Keratinocyte (primary cell): ENCODE measurements at regions not wholly inside any gene's neighbourhood (a gene's known extent, or its start where the extent isn't known, plus 50 kb on each side); places are given as distances from the start of the nearest gene placed in this dataset.

Source experiments
- DNase-seq: peaks from one replicate; pipeline ENCODE4 v3.0.0-alpha.2; 2011; ENCODE audit warnings: low read depth, missing footprints, low spot score
- FAIRE-seq: peaks from 2 replicates; lab custom pipeline; 2011; peaks lifted over from hg19 to GRCh38; lab: Jason Lieb, UNC
- H2AFZ ChIP-seq: 2 replicates; pipeline ENCODE4 v1.6.0; 2012; ENCODE audit warnings: low read length, control low read depth, inconsistent platforms; ENCODE audit not compliant: control insufficient read depth
- H3K27ac ChIP-seq: 2 replicates; pipeline ENCODE4 v1.5.1; 2011; ENCODE audit warnings: low read length; ENCODE audit not compliant: control insufficient read depth, insufficient read depth
- H3K27me3 ChIP-seq: 3 replicates; pipeline ENCODE4 v1.6.0; 2011; ENCODE audit warnings: low read length; ENCODE audit not compliant: control insufficient read depth, insufficient read depth; ENCODE audit errors: extremely low read depth
- H3K36me3 ChIP-seq, 2 experiments: 2 replicates in 1 of 2; 3 replicates in 1 of 2; pipeline ENCODE4 v1.5.1; 2011; ENCODE audit warnings: low read length in 2 of 2, mild to moderate bottlenecking in 1 of 2; ENCODE audit not compliant: control insufficient read depth in 2 of 2, insufficient read depth in 2 of 2; ENCODE audit errors: extremely low read depth in 1 of 2
- H3K4me1 ChIP-seq: 3 replicates; pipeline ENCODE4 v1.5.1; 2011; ENCODE audit warnings: low read length; ENCODE audit not compliant: control insufficient read depth, insufficient read depth; ENCODE audit errors: extremely low read depth
- H3K4me2 ChIP-seq: 3 replicates; pipeline ENCODE4 v1.6.0; 2011; ENCODE audit warnings: low read depth, low read length; ENCODE audit not compliant: control insufficient read depth, insufficient read depth; ENCODE audit errors: extremely low read depth
- H3K4me3 ChIP-seq, 3 experiments: fragments of 200-600 bp in 1 of 3; sonication (generic) in 1 of 3; 2 replicates in 2 of 3; 3 replicates in 1 of 3; pipeline ENCODE4 v1.5.1; 2011 to 2016; ENCODE audit warnings: low read length in 3 of 3, mild to moderate bottlenecking in 3 of 3, control low read depth in 2 of 3, inconsistent platforms in 1 of 3, low read depth in 1 of 3, mixed read lengths in 1 of 3, mixed run types in 1 of 3, moderate library complexity in 1 of 3; ENCODE audit not compliant: control insufficient read depth in 2 of 3, insufficient read depth in 2 of 3; ENCODE audit errors: extremely low read depth in 1 of 3
- H3K79me2 ChIP-seq: 2 replicates; pipeline ENCODE4 v1.6.0; 2012; ENCODE audit warnings: low read length; ENCODE audit not compliant: control insufficient read depth, insufficient read depth
- H3K9ac ChIP-seq: 3 replicates; pipeline ENCODE4 v1.6.0; 2011; ENCODE audit warnings: low read length; ENCODE audit not compliant: control insufficient read depth, insufficient read depth; ENCODE audit errors: extremely low read depth
- H3K9me1 ChIP-seq: 3 replicates; pipeline ENCODE4 v1.6.0; 2011; ENCODE audit warnings: low read length; ENCODE audit not compliant: control insufficient read depth, insufficient read depth; ENCODE audit errors: extremely low read depth
- H3K9me3 ChIP-seq: 2 replicates; pipeline ENCODE4 v1.5.1; 2012; ENCODE audit warnings: low read depth, low read length; ENCODE audit not compliant: control insufficient read depth
- H4K20me1 ChIP-seq: 3 replicates; pipeline ENCODE4 v1.6.0; 2011; ENCODE audit warnings: low read length; ENCODE audit not compliant: control insufficient read depth, insufficient read depth; ENCODE audit errors: extremely low read depth
- EZH2 ChIP-seq: IDR thresholded peaks from one replicate; pipeline ENCODE4 v1.6.1; 2012; ENCODE audit warnings: inconsistent platforms, mild to moderate bottlenecking, low read length, moderate library complexity
- dilution Hi-C: fragments of 300-500 bp; cut with MboI; formaldehyde crosslinking; loops from one replicate; pipeline ENCODE4 v1.7.0; 2020; ENCODE audit warnings: low sequenced_read_pairs; ENCODE audit not compliant: extremely low pct_ligation_motif_present
- TF ChIP-seq, protein P1 (sequence below), 3 experiments: IDR thresholded peaks in 1 of 3; conservative IDR thresholded peaks in 1 of 3; optimal IDR thresholded peaks in 1 of 3; 2 replicates in 2 of 3; 3 replicates in 1 of 3; pipeline versions ENCODE3 to v1.5.1; 2011; ENCODE audit warnings: low read length in 3 of 3, mild to moderate bottlenecking in 3 of 3, moderate library complexity in 2 of 3, control low read depth in 1 of 3, inconsistent platforms in 1 of 3; ENCODE audit not compliant: insufficient read depth in 2 of 3; ENCODE audit errors: extremely low read depth in 1 of 3

DNA sequence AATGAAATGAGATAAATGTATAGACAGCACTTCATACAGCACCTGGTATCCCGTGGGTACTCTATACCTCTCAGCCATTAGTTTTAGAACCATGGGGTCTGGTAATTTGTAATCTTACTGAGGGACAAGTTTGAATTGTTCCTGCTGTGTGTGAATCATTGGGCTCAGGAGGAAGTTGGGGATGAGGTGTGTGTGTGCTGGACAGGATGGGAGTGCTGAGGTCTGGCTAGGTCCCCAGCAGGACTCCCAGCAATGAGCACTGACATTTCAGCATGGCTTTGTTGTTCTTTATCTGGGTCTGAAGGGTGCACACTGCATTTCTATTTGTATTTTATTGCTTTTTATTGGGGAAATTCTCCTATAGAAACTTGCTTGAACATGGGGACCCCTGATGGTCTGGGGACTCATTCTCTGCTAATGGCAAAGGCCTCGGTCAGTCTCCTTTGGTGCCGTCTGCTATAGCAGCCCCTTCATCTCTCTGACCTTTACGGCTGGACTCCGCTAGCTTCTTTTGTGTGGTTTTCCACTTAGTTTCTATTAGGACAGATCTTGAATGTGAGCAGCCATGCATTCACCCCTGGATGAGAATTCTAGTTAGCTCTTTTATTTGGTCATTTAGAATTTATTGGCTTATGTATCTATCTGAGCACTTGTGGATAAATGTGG, 98.1 kb downstream of the SREK1 start:
- dilution Hi-C loops: no loop called here
- FAIRE-seq (no peak), DNase-seq (no peak)
- no peak overlapping the region for H3K9ac ChIP-seq
- no peak overlapping the region for H3K27ac ChIP-seq
- no peaks in the 10 kb centered on the region for H3K36me3 ChIP-seq
- TF ChIP-seq, protein P1, sequence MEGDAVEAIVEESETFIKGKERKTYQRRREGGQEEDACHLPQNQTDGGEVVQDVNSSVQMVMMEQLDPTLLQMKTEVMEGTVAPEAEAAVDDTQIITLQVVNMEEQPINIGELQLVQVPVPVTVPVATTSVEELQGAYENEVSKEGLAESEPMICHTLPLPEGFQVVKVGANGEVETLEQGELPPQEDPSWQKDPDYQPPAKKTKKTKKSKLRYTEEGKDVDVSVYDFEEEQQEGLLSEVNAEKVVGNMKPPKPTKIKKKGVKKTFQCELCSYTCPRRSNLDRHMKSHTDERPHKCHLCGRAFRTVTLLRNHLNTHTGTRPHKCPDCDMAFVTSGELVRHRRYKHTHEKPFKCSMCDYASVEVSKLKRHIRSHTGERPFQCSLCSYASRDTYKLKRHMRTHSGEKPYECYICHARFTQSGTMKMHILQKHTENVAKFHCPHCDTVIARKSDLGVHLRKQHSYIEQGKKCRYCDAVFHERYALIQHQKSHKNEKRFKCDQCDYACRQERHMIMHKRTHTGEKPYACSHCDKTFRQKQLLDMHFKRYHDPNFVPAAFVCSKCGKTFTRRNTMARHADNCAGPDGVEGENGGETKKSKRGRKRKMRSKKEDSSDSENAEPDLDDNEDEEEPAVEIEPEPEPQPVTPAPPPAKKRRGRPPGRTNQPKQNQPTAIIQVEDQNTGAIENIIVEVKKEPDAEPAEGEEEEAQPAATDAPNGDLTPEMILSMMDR (optimal IDR thresholded peaks at IDR 0.05 in 1 of 3, IDR thresholded peaks at IDR 0.05 in 1 of 3, conservative IDR thresholded peaks at IDR 0.05 in 1 of 3; ENCODE audit: extremely low read depth in 1 of 3, insufficient read depth in 2 of 3, low read length in 3 of 3): no peak
- no peak for TF ChIP-seq EZH2
- H3K4me1 ChIP-seq: peaks cover 14% of the 10 kb centered on the region
- H3K9me1 ChIP-seq: no peaks in the 10 kb centered on the region
- no peak overlapping the region for H3K4me3 ChIP-seq
- no peaks in the 10 kb centered on the region for H3K79me2 ChIP-seq
- no peaks in the 10 kb centered on the region for H3K9me3 ChIP-seq
- H4K20me1 ChIP-seq: no peaks in the 10 kb centered on the region
- no peak overlapping the region for H2AFZ ChIP-seq
- H3K4me2 ChIP-seq: no peak overlapping the region
- H3K27me3 ChIP-seq: peaks cover 5% of the 10 kb centered on the region

DNA sequence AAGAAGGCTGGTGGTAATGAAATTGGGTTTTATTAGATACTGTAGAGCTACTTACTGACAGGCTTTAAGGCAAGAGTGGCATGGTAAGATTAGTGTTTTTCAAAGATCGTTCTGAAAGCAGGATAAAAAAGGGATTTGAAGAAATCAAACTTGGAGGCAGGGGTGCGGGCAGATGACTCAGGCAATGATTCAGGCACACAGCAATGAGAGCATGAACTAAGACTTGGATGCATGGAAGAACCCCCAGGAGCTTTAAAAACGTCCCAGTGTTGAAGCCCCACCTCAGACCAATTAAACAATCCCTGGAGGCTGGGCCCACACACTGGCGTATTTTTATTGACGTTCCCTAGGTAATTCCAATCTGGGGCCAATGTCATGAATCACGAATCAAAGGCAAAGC, 102.5 kb downstream of the SREK1 start:
- no peaks in the 10 kb centered on the region for H3K79me2 ChIP-seq
- no peaks in the 10 kb centered on the region for H3K36me3 ChIP-seq
- no peaks in the 10 kb centered on the region for H3K9me3 ChIP-seq
- H3K9ac ChIP-seq: no peak overlapping the region
- H3K27ac ChIP-seq: no peak overlapping the region
- FAIRE-seq: peak; percentile 82
- no peak overlapping the region for H2AFZ ChIP-seq
- TF ChIP-seq EZH2: no peak
- TF ChIP-seq, protein P1 (optimal IDR thresholded peaks at IDR 0.05 in 1 of 3, IDR thresholded peaks at IDR 0.05 in 1 of 3, conservative IDR thresholded peaks at IDR 0.05 in 1 of 3; ENCODE audit: extremely low read depth in 1 of 3, insufficient read depth in 2 of 3, low read length in 3 of 3): no peak
- H3K27me3 ChIP-seq: peaks cover under 1% of the 10 kb centered on the region
- H3K4me1 ChIP-seq: peaks cover 18% of the 10 kb centered on the region
- H4K20me1 ChIP-seq: no peaks in the 10 kb centered on the region
- dilution Hi-C loops: no loop called here
- DNase-seq: no peak
- peak overlapping the region in 1 of 3 experiments; percentile 19 for H3K4me3 ChIP-seq
- H3K9me1 ChIP-seq: no peaks in the 10 kb centered on the region
- peak overlapping the region; percentile 58 for H3K4me2 ChIP-seq
